Astrocyte of the spinal cord (primary cell): ENCODE measurements at regions not wholly inside any gene's neighbourhood (a gene's known extent, or its start where the extent isn't known, plus 50 kb on each side); places are given as distances from the start of the nearest gene placed in this dataset.

Experiments used
- DNase-seq: peaks from one replicate; pipeline ENCODE4 v3.0.0; 2011; ENCODE audit warnings: low read depth, low spot score
- H3K4me3 ChIP-seq: 2 replicates; pipeline ENCODE4 v1.5.1; 2011; ENCODE audit warnings: low read depth, mild to moderate bottlenecking, low read length, moderate library complexity
- CTCF ChIP-seq: IDR thresholded peaks from 2 replicates; pipeline ENCODE4 v1.5.1; 2012; ENCODE audit warnings: low read depth, mild to moderate bottlenecking, low read length, inconsistent platforms
- in situ Hi-C: cut with HindIII; loops from 2 replicates; pipeline ENCODE4 v1.10.0; 2017; ENCODE audit warnings: low sequenced_read_pairs

- no peak overlapping the region for H3K4me3 ChIP-seq
- in situ Hi-C loops, result no loop called here
- no peak for TF ChIP-seq CTCF
- no peak for DNase-seq
Observed at GRCh38 chr6:81909162-81909561, 156.7 kb upstream of the TENT5A start.

- H3K4me3 ChIP-seq, result no peak overlapping the region
- no peak for DNase-seq
- TF ChIP-seq CTCF, result no peak
- in situ Hi-C loops, result no loop called here
Observed at GRCh38 chr6:81906709-81907204, 154.3 kb upstream of the TENT5A start.

GRCh38 chr6:81906041-81906440 is 153.6 kb upstream of the TENT5A start:
- in situ Hi-C loops, result no loop called here
- DNase-seq, result no peak
- no peak overlapping the region for H3K4me3 ChIP-seq
- no peak for TF ChIP-seq CTCF

GRCh38 chr6:81901551-81901966 is 149.1 kb upstream of the TENT5A start:
- in situ Hi-C loops, result no loop called here
- H3K4me3 ChIP-seq, result no peak overlapping the region
- no peak for DNase-seq
- no peak for TF ChIP-seq CTCF

- DNase-seq, result no peak
- TF ChIP-seq CTCF, result no peak
- in situ Hi-C loops, result no loop called here
- no peak overlapping the region for H3K4me3 ChIP-seq
Observed at GRCh38 chr6:81900616-81901015, 148.1 kb upstream of the TENT5A start.

- in situ Hi-C loops, result no loop called here
- TF ChIP-seq CTCF, result no peak
- no peak overlapping the region for H3K4me3 ChIP-seq
- DNase-seq, result no peak
Observed at GRCh38 chr6:81897793-81898192, 145.3 kb upstream of the TENT5A start.
